SU-DHL-6 (cell line): ENCODE measurements at regions not wholly inside any gene's neighbourhood (a gene's known extent, or its start where the extent isn't known, plus 50 kb on each side); places are given as distances from the start of the nearest gene placed in this dataset.

Source experiments
- EZH2phosphoT487 ChIP-seq: fragments of 200-600 bp; sonication (generic), shearing (Covaris generic); conservative IDR thresholded peaks from 2 replicates; pipeline ENCODE4 v1.6.1; 2018; ENCODE audit warnings: mild to moderate bottlenecking, antibody characterized with exemption, low read length, moderate library complexity, mixed read lengths
- TF ChIP-seq, protein P1 (sequence below): fragments of 200-600 bp; sonication (generic); IDR thresholded peaks from one replicate; pipeline ENCODE4 v1.5.1; 2017; ENCODE audit warnings: antibody characterized with exemption, mild to moderate bottlenecking, low read length, moderate library complexity; ENCODE audit not compliant: insufficient read depth, poor library complexity, severe bottlenecking

DNA sequence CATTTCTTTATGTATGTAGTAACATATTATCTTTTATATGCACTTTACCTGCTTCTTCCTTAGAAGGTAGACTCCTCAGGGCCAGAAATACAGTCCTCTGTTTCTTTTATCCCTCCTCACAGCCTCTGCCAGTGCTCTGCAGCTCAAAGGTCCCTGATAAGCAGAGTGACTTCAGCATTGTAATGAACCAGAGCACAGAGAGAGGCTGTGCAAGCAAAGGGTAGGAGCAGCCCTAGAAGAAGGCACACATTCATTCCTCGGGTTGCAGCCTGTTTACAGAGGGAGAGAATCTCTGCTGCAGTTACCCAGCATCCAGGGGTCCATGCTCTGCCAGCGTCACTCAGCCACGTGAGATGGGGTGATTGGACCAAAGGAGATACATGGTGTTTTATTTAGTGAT is 101.1 kb downstream of the RHOU start:
- TF ChIP-seq, protein P1, sequence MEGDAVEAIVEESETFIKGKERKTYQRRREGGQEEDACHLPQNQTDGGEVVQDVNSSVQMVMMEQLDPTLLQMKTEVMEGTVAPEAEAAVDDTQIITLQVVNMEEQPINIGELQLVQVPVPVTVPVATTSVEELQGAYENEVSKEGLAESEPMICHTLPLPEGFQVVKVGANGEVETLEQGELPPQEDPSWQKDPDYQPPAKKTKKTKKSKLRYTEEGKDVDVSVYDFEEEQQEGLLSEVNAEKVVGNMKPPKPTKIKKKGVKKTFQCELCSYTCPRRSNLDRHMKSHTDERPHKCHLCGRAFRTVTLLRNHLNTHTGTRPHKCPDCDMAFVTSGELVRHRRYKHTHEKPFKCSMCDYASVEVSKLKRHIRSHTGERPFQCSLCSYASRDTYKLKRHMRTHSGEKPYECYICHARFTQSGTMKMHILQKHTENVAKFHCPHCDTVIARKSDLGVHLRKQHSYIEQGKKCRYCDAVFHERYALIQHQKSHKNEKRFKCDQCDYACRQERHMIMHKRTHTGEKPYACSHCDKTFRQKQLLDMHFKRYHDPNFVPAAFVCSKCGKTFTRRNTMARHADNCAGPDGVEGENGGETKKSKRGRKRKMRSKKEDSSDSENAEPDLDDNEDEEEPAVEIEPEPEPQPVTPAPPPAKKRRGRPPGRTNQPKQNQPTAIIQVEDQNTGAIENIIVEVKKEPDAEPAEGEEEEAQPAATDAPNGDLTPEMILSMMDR, result no peak
- TF ChIP-seq EZH2phosphoT487, result no peak
